HG03460 (cell line): ENCODE measurements at regions not wholly inside any gene's neighbourhood (a gene's known extent, or its start where the extent isn't known, plus 50 kb on each side); places are given as distances from the start of the nearest gene placed in this dataset.

Source experiments
- ATAC-seq: cut with Tn5 transposase; IDR thresholded peaks from one replicate; pipeline ENCODE4 v1.9.1; 2021; ENCODE audit not compliant: unreplicated experiment

GRCh38 chr2:156837635-156838370 lies 401.6 kb downstream of the GPD2 start:
- no peak for ATAC-seq

GRCh38 chr2:156841321-156841720 lies 405.1 kb downstream of the GPD2 start:
- ATAC-seq = no peak

DNA sequence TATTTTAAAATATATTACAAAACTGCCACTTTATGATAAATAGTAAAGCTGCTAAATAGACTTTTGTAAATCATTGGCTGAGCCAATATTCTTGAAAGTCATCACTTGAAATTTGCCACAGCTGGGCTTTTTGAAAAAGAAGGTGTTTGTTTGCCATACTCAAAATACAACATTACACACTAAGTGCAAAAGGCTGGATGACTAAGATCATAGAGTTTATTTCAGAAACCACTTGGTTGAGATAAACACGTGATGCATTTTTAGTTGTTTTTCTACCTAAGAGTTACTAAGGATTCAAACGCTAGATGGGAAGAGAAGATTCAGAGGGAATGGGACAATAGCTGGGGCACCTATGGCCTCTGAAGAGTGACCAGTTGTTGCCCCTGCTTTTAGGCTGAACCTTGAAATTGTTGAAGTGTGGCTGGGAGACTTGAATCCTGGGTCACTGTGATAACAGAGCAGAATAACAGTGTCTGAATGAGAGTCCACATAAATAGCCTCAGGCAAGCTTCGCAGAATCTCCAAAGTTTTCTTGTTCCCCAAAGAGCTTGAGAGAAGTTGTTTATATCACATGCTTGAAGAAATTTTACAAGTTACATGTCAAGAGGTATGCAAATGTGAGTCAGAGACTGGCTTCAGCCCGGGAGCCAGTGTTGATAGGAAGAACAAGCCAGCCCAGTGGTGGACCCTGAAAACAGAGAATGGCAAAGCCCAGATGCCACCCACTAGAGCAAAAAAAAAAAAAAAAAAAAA lies 409.8 kb downstream of the GPD2 start:
- ATAC-seq = no peak

- no peak for ATAC-seq
Observed at GRCh38 chr2:156852210-156852609, 405.3 kb upstream of the GALNT5 start.

DNA sequence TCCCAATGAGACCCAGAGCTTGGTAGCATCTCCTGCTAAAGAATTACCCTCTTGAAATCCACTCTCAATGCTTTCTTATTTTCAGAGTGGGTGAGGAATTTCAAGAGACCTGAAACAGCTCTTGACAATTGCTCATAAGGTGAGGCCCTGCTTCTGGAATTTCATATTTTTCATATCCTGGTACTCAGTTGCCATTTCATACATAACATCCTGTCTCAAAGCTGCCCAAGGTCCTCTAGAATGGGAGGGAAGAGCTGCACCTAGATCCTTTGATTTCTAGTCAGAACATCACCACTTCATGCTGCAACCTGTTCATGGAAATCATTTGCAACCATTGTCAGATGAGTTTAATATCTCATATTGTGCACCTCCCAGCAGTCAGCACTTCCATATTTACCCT lies 404.8 kb upstream of the GALNT5 start:
- no peak for ATAC-seq

DNA sequence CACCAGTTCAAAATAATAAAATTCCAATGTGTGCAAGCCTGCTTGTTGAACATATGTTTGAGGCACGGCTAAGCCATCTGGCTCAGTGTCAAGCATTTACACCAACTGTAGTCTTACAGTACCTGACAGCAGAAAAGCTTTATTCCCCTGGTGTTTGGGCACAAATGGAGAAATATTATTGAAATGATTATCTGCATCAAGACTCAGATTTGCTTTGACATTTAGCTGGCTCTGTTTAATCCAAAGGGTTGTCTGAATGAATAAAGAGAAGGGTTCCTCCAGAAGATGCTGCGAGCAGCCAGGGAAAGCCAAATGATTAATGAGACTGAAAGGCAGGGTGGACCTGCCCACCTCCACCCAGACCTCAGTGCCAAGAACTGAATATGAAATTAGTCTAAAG lies 393.2 kb upstream of the GALNT5 start:
- ATAC-seq = no peak

DNA sequence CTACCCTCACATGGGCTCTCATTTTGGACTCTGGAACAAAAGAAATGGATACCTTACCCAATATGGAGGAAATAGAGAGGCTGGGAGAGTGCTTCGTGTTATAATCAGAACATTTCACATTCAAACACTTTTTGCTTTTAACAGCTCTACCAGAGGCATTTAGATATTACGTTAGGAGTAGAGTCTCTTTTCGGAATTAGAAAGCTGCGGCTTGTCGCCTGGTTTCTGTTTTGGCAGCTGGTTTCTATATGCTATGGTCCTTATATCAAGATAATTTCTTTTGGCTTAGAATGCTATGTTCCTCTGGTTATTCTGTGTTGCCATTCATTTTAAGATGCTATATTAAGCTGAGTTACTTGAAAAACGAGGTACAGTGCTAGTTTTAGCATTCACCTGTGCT lies 392.8 kb upstream of the GALNT5 start:
- ATAC-seq = no peak

DNA sequence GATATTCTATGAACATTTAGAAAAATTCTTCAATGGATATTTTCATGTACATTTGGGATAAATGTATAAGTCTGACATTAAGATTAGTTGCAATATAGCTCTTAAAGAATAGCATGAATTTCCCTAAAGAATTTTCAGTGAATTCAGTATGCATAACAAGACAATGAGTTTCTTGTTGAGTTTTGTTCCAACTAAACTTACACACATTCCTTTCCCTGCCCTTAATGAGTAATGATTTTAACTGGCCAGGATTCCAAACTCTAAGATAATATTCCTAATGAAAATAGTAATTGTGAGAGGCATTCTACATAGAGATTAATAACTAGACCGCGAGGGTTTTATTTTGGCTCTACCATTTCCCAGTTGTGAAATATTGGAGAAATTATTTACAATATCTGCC lies 390.3 kb upstream of the GALNT5 start:
- ATAC-seq = no peak

DNA sequence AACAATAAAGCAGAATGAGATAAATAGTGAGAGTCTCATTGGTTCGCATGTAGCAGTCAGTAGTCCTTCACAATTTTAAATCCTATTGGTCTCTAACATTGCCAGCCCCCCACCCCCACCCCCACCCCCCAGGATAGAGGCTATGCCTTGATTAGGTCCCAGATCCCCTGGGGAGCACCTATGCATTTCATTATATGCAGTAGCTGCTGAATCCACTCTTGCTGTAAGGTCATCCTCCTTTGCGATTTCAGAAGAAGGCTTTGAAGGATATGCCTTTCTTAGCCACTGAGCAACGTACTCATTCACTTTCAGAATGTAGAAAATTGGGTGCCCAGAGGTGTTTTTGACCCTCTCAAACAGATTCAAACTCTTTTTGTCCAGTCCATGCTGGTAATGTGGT lies 382.8 kb upstream of the GALNT5 start:
- ATAC-seq = no peak

DNA sequence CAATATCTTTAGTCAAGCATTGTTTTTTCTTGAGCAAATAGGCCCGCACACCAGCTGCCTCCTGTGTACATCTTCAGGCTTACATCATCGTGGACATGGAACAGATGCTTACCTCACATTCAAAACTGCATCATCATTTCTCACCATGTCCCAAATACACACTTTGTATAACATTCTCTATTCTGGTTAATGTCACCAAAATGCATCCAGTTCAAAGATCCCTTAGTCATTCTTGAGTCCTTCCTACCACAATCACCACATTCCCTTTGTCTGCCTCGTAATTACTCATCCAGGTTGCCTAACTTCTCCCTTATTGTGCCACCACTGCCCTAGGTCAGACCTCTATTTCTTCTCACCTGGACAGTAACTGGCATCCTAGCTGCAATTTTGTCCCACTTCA lies 373.7 kb upstream of the GALNT5 start:
- no peak for ATAC-seq

- ATAC-seq = no peak
Observed at GRCh38 chr2:156884216-156884615, 373.3 kb upstream of the GALNT5 start.

DNA sequence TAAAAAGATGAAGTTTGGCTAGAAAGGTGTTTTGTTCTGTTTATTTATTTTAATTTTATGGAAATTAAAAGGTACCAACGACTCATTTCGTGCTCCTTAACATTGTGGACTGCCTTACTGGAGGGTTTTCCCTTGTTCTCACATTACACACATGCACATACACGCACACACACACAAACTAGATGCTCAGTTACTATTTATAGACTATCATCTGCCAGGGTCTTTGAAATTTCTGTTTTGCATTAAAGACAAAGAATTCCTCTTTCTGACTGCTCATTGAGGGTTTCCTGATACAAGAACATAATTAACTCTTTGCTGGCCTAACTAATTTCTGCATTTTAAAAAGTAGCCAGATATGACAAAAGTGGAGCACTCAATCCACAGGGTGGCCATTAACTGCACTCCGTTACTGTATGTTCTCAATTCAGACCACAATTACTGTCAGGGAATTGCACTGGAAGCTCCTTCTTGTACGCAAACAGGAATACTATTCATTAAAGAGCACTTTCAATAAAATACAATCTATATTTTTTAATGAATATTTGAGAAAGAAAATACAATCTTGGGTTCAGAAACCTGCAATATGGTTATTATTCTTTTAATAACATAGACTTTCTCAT lies 366.9 kb upstream of the GALNT5 start:
- ATAC-seq = no peak

- ATAC-seq = no peak
Observed at GRCh38 chr2:156891609-156892008, 365.9 kb upstream of the GALNT5 start.

- ATAC-seq = peak; percentile 30
Observed at GRCh38 chr2:156892467-156893281, 364.8 kb upstream of the GALNT5 start.

GRCh38 chr2:156896294-156896693 lies 361.2 kb upstream of the GALNT5 start:
- ATAC-seq = peak; percentile 95

DNA sequence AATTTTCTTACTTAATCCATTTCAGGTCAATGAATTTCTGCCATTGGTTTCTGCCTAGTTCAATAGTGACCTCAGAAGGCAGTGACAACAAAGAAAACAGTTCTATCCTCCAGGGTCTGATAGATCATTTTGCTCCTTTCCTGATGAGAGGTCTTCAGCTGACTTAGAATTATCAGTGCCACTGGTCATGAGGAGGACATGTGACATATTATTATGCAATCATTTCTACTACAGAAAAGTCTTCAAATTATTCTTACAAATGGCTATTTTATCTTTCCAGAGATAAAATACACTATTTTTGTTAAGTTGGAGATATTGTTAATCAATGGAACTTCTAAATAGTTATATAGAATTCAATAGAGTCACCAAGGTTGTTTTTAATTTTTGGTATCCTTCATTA lies 360.0 kb upstream of the GALNT5 start:
- no peak for ATAC-seq

- no peak for ATAC-seq
Observed at GRCh38 chr2:156901373-156902031, 356.0 kb upstream of the GALNT5 start.

DNA sequence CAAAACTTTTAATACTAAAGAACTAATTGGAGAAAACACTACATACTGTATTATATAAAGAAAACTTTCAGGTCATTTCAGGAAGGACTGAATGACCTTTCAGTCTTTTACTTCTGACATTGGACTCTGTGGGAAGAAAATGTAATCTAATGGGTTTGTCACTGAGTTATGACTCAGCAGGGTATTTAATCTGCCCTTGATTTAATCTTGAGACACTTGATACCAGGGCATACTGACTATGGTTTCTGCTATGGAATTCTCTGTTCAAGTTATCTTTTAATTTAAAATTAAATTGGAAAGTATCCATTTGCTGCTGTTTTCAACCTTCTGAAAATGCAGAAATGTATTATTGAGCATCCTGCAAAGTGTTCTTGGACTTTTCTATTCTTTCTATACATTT lies 354.2 kb upstream of the GALNT5 start:
- ATAC-seq = no peak

GRCh38 chr2:156907806-156908205 lies 349.7 kb upstream of the GALNT5 start:
- peak; percentile 62 for ATAC-seq

GRCh38 chr2:156908825-156909224 lies 348.7 kb upstream of the GALNT5 start:
- peak; percentile 63 for ATAC-seq

DNA sequence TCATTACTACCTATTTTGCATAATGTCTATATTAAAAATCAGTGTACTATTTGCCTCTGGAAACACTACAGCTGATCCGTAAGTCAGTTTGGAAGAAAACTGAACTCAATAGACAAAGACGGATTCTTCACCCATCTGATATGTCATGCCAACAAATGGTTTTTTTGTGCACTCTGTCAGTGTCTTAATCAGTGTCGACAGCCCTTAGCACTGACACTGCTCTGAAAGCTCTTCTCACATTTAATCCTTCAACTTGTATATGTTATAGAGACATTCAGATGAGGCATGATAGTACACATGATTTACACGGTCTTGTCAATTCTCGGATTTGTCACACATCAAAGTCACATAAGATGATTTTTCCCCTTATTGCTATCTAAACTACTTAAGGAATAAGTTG lies 347.5 kb upstream of the GALNT5 start:
- no peak for ATAC-seq
